NCI-H2196 treated with DMSO at 0.1 percent for 48 hours (cell line): ENCODE measurements at regions not wholly inside any gene's neighbourhood (a gene's known extent, or its start where the extent isn't known, plus 50 kb on each side); places are given as distances from the start of the nearest gene placed in this dataset.

Experiments used
- DNase-seq: peaks from one replicate; lab custom pipeline; 2025; ENCODE audit not compliant: unreplicated experiment; lab: John Stamatoyannopoulos, UW

DNA sequence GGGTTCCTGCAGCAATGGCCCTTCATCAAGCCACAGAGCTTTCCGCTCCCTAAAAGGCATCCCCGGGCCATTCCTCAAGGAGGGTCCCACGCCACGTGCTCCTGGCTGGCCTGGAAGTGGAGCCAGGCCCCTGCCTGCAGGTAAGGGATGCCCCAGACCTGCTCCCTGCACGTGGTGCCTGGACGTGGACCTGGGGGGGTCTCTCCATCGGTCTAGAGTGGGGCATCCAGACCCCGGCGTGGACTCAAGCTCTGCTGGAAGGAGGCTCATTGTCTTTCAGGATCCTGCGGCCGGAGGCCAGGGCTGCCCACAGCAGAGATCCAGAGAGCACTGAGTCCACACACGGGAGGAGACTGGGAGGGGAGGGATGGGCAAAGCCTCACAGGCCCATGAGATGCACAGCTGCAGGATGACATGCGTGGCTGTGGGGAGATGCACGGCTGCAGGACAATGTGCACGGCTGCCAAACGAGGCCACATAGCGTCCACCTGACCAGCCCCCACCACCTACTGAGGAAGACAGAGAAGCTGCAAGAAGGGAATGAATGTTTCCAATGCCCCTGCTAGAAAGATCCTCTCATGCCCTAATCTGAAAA, 236.7 kb downstream of the BRD1 start:
- no peak for DNase-seq

DNA sequence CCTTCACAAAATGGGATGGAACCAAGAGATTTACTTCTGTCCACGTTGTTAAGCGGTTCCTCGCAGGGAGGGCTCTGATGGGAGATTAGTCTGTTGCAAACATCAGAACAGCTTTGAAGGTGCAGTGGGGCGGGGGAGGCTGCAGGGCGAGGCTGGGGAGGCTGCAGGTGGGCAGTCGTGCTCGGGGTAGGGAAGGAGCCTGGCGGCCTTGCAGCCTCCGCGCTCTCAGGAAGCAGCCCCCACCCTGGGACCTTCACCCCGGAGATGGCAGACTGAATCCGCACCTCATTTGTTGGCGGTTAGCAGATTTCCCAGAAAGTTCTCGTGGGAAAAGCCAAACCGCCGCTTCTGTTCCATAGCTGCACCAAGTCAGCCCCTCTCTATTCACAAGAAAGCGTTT, 237.3 kb downstream of the BRD1 start:
- no peak for DNase-seq

DNA sequence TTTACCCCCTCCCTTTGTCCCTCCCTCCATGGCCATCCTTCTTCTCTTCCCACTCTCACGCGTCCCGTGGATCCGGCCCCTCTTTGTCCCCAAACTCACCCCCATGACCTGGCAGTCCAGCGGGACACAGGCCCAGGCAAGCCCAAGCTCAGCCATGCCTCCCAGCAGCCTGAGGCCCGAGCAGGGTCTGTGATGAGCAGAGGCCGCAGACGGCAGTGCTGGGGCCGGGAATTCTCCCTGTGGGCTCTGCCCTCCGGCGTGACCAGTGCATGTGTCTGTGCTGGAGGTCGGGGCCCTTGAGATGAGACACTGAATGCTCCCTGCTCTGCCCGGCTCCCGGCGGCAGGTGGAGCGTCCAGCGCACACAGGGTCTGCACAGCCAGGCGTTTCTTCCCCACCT, 237.9 kb downstream of the BRD1 start:
- no peak for DNase-seq

DNA sequence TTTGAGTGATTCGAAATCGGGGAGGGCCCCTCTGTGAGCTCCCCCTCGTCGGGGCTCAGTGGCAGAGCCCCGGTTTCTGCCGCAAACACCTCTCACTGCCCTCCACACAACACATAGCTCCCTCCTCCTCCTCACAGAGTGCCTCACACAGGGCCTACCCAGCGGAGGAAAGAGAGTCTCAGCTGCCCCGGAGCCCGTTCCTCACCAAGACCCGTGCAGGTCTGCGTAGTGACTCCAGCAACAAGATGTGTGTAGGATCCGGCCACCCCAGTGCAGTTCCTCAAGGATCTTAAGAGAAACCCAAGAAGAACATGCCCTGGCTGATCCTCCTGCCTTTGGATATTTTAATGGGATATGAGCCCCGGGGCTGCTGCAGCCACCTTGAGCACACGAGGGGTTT, 238.4 kb downstream of the BRD1 start:
- DNase-seq = no peak

DNA sequence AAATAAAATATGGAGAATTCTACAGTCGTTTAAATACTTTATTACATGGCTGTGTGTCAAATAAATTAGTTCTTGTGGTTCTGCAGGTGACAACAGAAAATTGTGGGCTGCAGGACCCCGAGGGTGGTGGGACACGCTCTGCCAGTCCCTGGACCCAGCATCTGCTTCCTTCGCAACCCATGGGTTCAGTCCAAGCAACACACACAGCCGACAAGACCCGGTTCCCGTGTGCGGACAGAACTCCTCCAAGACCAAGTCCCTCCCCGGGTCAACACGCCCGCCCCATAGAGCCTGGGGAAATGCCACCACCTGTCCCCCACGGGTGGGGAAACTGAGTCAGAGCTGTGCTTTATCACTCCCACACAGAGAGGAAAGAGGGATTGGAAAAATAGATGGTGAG, 238.9 kb downstream of the BRD1 start:
- no peak for DNase-seq

DNA sequence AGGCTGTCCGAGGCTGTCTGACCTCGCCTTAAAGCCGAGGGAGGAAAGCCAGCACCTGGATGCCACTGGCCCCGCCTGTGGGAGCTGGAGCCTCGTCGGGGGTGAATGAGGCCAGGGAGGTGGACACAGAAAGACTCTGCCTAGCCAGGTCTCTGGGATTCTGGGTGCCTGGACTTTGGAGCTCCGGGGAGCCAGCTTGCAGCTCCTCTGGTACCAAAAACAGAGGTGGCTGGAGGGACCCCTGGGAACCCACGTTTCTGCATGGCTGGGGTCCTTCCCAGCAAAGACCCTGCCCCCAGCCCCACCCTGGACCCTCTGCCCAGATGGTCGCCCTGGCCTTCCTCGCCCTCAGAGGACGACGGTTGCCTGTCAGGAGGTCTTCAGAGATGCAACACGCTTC, 239.7 kb downstream of the BRD1 start:
- DNase-seq = no peak

DNA sequence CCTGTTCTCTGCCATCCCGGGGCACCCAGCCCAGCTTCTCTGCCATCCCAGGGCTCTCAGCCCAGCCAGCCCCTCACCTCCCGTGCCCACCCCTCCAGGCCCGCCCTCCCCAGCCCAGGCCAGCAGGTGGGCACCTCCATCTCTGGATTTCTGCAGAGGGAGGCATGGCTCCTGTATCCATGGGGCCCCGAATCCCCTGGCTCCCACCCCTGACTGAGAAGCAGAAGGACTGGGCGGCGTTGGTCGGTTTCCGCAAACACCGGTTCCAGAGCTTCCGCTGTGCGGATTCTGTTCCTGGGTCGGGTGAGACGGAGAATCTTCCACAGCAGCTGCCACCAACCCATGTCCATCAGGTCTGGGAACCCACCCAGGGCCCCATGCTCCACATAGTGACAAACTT, 240.3 kb downstream of the BRD1 start:
- no peak for DNase-seq

DNA sequence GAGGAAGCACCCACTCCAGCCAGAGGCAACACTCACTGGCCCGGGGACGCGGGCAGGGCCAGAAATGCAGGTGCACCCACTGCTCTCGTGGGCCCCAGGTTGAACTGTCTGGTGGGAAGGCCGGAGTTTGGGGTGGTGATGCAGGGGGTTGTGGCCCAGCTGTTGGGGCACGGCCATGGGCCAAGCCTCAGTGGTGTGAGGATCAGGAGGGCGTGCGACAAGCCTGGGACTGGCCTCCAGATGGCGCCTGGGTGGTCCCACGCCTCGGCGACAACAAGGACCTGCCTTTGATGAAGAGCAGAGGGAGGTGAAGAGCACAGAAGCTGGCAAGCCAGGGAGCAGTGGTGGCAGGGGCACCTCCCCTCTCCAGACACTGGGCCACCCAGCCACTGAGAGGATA, 240.8 kb downstream of the BRD1 start:
- no peak for DNase-seq

DNA sequence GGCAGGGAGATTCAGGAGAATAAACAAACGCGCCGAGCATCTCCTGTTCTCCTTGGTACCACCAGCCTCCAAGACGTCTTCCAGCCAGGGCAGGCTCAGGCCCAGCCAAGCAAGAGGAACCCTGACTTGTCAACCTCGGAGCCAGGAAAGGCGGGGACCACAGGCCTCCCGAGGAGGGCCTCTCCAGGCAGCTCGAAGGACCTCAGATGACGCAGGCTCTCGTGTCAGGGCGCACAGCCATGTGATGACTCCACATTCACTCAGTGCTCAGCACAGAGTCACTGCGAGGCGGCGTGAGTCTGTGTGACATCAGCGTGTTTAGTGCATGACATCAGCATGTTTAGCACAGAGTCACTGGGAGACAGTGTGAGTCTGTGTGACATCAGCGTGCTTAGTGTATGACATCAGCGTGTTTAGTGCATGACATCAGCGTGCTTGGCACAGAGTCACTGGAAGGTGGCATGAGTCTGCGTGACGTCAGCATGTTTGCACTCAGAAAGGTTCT, 241.4 kb downstream of the BRD1 start:
- no peak for DNase-seq

DNA sequence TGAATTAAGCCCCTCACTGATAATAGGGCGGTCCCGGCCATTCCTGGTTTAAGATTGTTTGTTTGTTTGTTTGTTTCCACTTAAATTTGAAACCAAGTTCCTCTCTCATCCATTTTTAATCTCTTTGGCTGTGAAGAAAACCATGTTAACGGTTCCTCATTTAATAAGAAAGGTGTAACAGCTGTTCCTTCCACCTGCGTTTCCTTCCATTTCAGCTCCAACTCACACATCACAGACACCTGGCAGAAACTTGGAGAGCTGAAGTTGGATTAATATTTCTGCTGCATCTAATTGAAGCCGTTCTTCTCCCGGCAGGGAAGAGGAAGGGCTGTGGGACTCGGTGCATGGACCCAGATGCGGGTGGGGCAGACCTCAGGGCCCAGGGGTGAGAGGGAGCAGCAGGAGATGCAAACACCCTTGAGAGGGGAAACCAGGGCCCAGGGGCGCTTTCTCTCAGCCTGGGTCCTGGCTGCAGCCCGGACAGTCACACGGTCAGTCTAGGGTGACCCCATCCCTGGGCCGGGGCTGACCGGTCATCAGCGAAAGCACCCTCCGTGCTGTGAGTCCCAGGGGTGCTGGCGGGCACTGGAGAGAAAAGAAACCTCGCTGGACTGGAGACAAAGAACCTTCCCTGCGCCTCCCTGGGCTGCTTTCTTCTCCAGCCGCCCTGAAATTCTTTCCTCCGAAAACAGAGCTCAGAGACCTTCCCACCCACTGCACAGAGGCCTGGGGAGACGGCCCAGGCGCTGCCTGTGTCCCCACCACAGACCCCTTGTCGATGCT, 242.0 kb downstream of the BRD1 start:
- DNase-seq = no peak

DNA sequence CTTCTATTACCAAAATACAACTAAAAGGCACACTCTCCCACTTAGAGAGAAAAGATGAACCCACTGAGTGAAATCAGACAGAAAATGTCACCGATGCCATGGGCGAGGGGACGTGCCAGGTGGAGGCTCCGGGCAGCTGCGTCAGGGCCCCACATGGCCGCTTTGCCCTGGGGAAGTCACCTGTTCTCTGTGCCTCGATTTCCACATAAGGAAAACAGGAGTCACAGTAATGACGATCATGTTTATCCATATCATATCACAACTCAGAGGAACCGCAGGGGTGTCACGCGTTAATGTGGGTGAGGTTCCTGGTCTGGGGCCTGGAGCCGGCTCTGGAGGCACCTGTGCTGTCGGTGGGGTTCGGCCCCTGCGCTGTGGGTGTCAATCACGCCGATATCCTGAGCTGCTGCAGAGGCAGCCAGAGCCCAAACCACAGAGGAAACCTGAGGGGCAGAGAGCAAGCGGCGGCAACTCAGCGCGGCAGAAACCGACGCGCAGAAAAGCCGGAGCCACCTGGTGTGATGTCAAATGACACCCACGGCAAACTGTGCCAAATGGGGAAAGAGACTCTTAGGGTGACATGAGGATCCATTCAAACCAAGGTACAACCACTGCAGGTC, 243.7 kb downstream of the BRD1 start:
- DNase-seq = no peak

DNA sequence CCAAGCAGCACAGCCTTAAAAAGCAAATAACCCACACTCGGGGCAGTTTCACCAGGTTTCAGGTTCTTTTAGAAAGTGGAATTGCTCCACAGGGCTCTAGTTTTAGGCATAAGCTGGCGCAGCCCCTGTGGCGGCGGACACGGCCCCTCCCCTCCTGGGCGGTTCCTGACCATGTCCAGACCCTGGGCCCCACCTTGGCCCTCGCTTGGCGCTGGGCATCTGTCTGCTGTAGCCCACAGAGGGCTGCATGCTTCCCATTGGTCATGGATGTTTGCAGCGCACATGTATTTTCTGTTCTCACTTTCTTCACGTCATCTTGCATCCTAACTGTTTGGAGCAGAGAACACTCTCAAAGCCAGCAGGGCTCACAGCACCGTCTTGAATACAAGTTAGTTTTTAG, 244.3 kb downstream of the BRD1 start:
- DNase-seq = no peak

DNA sequence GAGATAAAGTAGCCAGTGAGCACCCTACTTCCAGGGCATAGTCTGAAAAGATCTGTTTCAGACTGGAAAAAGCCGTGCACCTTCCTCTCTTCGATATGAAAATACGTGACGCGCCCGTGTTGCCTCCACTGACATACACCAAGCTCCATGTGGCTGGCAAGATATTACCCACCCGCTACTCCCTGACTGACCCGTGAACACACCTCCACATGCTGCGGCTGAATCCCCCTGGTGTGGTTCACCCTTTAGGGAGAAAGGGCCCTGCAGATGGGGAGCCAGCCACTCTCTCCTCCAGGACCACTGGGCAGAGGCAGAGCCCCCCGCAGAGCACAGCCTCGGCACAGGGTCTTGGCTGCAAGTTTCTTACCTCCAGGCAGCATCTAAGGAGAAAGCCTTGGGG, 245.0 kb downstream of the BRD1 start:
- no peak for DNase-seq

DNA sequence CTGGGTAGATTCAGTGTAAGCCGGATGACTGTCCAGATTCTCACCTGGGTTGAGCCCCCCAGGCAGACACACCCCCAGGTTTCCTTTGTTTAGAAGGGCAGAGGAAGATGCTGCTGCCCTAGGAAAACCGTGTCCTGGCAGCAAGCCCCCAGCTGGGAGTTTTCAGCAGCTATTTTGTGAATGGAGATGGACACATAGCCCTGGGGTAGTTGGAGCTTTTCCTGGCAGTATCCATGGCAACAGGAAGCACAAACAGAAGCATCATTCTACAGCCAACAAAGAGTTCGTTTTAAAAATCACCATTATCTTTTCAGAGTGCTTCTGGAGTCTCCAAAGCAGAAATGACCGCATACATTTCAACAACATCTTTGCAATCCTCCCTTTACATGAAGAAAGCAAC, 245.5 kb downstream of the BRD1 start:
- no peak for DNase-seq

DNA sequence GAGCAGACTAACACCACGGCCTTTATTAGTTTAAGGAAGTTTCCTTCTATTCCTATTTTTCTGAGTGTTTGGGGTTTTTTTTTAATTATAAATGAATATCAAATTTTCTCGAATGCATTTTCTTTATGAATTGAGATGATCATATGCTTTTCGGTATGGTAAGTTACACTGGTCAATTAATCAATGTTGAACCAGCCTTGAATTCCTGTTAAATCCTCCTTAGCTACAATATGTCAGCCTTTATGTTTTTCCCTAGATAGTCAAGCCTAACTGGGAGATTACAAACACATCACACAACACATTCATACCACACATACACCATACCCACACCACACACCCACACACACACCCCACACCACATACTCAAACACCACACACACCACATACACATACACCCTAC, 247.6 kb downstream of the BRD1 start:
- DNase-seq = no peak

DNA sequence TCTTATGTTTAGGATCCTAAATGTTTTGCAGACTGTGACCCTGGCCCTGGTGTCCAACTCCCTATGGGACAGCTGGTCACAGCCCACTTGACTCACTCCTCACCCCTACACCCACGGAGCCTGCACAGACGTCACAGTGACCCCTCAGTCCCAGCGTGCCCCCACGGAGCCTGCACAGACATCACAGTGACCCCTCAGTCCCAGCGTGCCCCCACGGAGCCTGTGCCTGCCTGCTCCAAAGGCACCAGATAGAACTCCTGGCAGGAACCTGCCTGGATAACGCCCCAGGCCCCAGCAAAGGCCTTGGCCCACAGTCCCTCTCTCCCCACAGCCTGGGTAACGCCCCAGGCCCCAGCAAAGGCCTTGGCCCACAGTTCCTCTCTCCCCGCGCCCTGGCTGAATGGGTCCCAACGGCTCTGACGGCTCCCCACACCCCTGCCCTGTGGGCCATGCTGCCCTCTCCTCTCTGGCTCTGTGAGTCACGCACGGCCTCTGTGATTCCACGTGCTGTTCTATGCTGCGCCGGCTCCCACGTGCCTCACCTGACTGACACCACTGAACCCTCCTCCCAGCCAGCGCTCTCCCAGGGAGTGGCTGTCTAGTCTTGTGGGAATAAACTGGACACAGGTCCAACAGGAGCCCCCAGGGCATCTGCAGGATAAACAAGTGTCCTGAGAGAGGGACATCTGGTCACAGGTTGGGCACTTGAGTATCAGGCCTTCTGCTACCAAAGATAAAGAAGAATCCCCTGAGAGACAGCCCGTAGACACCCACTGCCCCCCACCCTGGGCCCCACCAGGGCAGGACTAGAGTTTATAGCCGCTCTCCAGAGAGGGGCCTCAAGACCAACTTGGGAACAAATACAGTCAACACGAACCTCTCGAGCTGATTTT, 250.3 kb downstream of the BRD1 start:
- DNase-seq = no peak

DNA sequence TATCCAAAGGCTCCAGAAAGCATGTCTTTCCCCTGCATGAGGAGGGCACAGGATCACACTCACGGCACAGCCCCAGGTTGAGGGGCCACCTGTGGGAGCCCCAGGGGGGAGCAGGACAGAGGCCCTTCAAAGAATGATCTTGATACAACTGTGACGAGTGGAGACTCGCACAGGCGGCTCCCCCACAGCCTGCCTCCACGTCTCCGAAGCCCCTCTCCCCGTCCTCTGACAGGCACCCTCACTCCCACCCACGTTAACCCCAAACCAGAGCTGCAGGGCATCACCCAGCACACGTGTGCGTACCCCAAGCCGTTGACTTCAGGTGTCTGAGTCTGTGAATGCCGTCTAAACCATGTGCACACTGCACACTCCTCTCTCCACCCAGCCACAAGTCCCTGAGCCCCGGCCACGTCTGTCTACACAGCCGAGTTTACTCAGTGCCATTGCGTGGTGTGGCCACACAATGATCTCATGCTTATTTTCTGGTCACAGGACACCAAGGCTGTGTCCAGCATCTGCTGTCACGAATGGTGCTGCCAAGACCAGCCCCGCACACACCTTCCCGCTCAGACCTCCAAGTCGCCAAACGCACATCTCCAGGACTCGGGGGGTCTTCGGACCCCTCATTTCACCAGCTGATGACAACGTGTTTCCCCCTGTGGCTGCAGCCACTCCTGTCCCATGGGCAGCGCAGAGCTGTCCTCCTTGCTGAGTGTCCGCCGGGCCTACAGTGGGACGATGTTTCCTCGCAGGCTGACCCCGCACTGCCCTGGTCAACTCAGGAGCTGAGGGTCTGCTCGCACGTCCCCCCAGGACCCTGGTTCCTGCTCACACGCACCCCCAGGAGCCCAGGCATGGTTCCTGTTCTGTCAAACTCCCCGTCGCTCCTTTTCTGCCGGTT, 251.2 kb downstream of the BRD1 start:
- no peak for DNase-seq

DNA sequence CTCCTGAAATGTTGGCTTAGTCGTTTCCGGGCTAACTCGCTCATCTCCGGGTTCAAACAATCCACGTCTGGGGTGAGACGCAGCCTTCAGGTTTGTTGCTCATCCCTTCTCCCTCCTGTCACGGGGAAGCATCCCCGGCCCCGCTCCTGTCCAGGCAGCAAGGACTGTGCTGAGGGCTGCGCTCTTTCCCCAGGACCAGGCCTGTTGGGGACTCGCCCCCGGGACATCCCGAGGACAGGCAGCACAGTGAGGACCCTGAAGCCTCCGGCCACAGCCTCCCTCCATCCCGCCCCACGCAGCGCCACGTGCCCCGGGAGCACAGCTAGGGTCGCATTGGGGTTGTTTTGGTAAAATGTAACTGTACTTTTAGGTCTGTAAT, 252.0 kb downstream of the BRD1 start:
- DNase-seq = no peak

DNA sequence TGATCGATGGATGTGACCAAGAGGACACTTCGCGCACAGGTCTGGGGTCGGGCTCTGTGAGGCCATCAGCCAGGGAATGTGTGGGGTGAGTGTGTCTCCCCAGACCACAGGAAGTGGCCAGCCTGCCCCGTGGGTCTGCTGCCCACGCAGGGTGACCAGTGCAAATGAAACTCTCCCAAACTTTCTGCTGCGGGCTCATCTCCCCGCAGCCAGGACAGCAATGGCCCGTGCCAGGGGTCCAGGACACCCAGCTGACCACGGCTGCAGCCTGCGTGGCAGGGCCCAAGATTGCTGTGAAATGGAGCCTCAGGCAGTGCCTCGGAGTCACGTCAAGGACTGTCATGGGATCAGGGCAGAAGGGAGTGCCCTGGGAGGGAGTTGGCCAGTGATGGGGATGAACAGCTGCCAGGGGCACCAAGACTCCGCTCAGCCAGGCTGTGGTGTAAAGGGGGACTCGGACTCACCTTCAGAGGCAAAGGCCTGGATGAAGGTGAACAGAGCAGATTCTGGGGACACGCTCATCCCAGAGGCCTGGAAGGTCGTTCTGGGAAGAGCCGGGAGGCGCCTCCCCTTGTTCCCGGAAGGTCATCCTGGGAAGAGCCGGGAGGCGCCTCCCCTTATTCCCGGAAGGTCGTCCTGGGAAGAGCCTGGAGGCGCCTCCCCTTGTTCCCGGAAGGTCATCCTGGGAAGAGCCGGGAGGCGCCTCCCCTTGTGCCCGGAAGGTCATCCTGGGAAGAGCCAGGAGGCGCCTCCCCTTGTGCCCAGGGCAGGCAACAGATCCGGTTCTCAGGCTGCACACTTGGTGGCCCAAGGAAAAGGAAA, 252.6 kb downstream of the BRD1 start:
- no peak for DNase-seq
